HG03565 (cell line): ENCODE measurements at regions not wholly inside any gene's neighbourhood (a gene's known extent, or its start where the extent isn't known, plus 50 kb on each side); places are given as distances from the start of the nearest gene placed in this dataset.
A peak's percentile ranks its signal among the peaks of the same experiment; 100 is the strongest.

Experiments used
- ATAC-seq: cut with Tn5 transposase; IDR thresholded peaks from one replicate; pipeline ENCODE4 v1.9.1; 2021; ENCODE audit warnings: mild to moderate bottlenecking, moderate library complexity; ENCODE audit not compliant: unreplicated experiment

DNA sequence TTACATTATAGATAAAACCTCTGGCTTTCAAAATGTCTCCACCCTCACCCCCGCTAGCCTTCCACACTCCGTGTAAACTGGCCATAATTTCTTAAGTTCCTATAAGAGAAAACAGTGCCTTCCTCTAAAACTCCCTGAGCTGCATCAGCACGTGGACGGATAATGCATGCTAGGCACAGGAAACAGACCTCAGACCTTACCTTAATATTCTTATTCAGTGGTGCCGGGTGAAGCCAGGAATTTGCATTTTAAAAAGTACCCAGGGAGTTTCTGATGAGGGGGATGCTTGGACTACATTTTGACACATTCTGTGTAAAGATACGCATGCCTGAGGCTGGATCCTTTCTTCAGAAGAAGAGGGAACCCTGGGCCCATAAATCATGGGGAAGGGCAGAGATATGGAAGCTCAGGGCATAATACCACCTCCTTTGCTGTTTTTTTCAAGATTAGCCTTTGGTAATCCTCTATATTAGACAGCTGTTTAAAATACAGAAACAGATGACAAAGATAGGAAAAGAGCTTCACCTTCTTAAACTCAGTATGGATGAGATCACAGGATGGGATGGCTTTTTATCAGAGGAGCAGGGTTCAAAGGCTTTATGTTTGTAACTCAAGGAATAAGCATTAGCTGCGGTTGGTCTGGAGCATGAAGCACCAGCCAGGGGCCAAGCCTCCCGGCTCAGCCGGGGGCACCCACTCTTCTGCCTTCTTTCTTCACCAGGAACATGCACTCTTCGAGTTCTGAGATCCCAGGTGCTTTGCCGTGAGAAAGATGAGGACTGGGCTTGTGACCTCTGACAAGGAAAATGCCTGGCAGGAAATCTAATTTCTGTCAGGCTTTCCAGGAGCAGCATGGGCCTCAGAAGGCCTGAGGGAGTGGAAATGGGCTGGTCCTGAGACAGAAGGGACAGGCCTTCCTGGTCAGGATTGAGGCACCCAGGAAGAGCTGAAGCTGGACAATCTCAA lies 218.1 kb upstream of the SOX4 start:
- ATAC-seq: peak; percentile 69

DNA sequence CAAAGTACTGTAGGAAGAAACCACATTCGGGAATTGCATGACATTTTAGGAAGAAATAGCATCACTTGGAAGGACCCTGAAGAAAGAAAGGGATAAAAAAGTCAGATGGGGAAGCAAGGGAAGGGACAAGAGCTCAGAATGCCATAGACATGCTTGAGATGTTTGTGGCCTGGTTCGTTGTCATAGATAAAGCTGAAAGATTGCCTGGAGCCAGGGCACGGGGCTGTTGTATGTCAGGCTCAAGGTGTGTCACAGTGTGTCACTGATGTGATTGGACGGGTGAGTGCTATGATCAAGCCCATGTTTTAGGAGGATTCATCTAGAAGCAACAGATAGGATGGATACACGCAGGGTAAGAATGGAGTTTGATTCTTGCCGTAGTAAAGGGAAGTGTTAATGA lies 216.2 kb upstream of the SOX4 start:
- no peak for ATAC-seq

DNA sequence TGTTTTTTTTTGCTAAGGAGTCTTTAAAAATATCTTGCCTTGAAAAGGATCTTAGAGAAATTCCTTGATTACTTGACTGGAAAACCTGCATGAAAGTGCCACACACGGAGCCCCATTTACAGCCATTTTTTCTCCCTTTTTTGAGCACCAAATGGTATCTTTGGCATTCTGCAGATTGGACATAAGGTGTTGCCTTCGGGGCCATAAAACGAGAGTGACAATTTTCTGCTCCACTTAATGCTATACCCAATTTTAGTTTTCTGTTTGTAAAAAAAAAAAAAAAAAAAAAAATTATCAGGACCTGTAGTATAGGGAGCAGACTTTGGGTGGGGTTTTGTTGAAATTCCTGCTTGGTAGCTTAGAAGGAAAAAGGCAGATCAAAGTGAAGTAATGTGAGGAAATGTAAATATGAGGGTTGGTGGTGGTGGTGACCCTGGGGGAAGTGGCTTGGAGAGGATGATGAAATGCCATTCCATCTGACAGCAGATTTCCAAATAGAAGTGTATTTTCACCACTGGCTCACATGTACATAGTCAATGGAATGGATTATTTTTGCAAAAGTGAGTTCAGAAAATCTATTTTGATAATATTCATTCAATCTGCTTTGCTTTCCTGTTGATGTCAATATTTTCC lies 212.1 kb upstream of the SOX4 start:
- ATAC-seq: no peak

DNA sequence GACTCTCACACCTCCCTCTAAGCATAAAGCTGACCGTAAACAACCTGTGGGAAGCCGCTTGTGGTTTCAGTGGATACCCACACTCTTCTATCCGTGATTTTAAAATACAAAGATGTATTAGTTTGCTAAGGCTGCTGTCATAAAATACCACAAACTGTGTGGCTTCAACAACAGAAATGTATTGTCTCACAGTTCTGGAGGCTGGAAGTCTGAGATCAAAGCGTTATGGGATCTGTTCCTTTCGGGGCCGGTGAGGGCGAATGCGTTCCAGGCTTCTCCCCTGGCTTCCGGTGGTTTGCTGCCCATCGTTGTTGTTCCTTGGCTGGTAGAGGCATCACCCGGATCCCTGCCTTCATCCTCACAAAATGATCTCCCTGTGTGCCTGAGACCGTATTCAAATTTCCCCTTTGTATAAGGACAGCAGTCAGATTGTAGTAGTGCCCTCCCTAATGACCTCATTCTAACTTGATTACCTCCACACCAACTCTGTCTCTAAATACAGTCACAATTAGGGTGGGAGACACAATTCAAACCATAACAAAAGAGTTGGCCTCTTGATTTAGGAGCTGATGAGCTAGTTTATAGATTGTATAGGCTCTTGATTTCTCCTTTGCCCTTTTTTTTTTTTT lies 210.6 kb upstream of the SOX4 start:
- no peak for ATAC-seq

DNA sequence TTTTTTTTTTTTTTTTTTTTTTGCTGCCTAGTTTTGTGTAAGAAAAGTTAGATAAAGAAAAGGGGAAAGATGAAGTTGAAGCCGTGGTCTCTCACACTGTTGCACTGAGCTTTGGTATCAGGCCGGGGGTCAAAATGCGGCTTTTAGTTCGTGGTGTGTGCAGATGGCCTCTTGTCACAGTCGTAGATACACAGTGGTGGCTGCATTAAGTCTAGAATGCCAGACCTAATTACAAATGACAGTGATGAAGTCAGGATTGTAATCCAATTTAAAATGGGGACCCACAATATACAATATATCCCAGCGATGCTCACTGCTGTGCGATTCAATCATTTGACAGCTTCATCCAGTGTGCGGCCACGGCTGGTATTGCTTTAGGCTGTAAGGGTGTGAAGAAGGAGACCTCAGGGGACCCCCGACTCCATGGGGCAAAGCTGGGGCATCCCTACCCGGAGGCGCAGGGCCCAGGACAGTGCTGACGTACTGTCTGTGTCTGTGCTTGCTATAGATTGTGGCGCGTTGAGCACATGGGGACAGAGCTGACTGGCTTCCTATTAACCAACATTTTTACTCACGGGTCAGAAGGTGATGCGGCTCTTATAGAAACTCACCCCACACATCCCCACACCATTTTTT lies 210.0 kb upstream of the SOX4 start:
- ATAC-seq: no peak

DNA sequence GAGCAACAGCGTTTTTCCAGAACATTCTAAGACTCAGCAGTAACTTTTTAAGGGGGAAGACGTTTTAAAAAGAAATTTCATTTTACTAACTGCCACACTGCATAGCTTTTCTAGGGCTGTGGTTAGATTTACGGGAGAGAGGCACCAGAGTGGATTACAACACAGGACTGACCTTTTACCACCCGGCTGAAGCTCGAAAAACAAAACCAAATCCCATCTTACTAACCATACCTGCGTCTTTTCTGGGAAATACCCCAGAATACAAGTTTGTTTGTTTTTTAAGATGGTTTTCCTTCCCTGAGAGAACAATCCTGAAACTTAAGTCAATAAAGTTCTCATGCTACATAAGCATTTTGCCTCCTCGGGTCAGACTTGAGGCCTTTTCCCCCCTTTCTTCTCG lies 209.3 kb upstream of the SOX4 start:
- ATAC-seq: no peak

DNA sequence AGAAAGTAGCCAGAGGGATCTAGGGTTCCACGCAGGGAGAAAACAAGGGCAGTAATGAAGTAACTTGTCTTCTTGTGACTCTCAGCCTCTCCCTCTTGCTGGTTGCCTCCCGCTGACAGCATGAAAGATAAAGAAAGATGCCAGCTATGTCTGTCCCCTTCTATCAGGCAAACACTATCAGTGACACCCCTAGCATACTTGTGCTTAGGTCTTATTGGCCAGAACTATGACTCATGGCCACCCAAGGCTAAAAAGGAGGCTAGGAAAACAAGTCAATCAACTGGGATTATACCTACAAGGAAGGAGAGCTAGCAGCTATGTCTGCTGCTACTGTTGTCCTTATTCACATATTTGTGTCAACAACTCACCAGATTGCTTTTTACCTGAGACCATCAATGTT lies 206.8 kb upstream of the SOX4 start:
- no peak for ATAC-seq

DNA sequence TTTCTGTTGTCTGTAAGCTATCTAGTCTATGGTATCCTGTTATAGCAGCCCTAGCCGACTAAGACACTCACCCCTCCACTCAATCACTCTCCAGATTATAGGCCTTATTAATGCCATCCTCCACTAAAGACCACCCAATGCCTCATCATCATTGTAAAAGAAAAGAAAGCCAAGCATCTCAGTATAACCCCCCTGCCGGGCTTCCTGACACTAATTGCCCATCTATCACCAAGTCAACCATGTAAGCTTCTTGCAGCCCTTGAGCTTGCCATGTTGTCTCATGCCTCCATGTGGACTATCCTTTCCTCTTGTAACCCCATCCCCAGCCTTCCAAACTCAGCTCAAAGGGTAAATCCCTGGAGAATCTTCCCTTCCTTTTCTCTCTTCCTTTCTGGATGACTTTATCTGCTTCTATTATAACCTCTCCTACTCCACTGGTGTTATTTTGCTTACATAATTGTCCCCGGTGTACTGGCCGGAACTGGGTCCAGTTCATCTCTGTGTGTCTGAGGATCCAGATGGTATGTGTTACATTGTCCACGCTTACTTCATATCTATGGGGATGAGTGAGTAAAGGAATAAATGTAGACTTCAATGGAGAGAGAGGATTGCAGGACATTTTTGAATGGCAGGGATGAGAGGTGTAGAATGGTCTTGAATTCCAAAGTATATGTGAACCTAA lies 202.9 kb upstream of the SOX4 start:
- ATAC-seq: no peak

DNA sequence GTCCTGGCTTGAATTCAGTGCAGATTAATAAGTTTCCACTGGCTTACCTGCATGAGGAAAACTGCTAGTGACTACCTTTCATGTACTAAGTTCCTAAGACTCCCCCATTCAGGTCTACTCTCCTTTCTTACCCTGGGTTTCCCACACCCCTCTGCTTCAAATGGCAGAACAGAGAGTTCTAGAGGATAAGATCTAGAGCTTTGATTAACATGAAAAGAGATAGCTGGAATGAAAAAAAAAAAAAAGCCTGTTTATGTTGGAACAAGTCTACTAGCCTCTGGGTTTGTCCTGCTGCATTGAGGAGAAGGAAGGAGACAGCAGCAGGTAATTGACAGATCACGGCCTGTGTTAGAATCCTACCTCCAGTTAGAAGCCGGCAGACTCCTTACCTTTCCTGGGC lies 201.4 kb upstream of the SOX4 start:
- no peak for ATAC-seq

DNA sequence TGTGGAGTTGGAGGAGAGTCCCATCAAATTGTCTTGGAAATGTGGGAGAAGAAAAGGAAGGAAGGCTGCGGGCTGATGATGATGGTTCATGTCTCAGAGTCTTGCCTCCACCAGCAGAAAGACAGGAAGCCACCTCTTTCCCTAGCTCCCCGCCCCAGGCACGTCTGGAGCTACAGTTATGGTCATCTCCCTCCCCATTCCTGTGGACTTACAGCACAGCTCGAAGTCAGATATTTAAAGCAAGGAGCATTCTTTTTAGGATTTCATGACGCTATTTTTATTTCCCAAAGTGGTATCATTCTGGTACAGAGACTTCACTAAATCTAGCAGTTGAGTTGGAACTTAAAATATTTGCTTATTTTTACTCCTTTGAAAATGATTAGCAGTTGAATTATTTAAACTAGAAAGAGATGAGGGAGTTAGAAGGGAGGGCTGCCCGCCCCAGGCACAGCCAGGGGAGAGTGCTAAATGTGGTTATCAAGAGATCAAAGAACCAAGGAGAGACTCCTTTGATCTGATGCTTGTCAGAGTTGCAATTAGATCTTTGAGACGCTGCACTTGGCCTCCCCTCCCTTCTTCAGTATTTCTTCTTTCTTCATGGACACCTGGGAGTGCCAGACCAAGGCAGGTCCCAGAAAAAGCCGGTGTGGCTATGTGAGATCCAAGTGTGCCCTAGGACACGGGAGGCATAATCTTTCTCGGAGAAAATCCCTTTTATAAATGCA lies 199.9 kb upstream of the SOX4 start:
- no peak for ATAC-seq

DNA sequence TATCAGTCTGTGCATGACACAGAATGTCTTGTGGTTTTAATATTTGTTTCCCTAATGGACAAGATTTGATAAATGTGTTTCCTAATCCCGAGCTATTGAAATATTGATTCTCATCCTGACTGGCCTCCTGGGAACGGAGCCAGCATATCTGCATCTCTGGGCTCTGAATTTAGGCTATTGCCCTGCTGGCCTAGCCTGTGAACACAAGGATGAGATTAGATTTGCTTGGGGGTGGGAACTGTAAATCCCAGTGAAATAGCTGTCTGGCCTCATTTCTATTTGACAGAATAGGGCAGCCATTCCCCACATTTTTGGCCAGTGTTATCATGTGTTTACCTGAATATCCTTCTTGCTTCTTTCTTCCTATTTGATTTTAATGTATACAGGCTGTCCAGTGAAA lies 198.4 kb upstream of the SOX4 start:
- no peak for ATAC-seq

DNA sequence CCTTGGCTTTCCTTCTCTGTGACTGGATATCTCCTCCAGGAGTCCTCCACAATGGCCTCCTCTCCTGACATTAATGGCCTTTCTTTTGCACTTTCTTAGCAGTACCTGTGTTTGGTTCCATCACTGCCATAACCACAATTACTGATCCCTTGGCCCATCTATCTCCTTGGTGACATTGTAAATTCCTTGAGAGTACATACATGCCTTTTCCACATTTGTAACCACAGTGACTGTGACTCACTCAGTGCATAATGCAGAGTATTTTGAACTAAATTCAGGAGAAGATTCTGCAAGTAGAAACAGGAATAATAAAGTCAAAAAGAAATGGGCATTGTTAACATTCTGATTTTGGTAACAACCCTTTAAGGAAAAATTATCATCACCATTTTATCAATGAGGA lies 197.2 kb upstream of the SOX4 start:
- ATAC-seq: no peak

DNA sequence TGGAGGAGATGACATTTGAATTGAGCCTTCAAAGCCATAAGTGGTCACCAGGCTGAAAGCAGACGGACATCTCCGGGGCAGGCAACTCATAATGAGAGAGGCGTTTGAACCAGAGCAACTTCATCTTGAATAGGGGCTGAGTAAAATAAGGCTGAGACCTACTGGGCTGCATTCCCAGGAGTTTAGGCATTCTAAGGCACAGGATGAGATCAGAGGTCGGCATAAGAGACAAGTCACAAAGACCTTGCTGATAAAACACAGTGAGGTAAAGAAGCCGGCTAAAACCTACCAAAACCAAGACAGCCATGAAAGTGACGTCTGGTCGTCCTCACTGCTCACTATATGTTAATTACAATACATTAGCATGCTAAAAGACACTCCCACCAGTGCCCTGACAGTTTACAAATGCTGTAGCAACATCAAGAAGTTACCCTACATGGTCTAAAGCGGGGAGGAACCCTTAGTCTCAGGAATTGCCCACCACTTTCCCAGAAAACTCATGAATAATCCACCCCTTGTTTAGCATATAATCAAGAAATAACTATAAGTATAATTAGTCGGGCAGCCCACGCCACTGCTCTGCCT lies 194.7 kb upstream of the SOX4 start:
- no peak for ATAC-seq

DNA sequence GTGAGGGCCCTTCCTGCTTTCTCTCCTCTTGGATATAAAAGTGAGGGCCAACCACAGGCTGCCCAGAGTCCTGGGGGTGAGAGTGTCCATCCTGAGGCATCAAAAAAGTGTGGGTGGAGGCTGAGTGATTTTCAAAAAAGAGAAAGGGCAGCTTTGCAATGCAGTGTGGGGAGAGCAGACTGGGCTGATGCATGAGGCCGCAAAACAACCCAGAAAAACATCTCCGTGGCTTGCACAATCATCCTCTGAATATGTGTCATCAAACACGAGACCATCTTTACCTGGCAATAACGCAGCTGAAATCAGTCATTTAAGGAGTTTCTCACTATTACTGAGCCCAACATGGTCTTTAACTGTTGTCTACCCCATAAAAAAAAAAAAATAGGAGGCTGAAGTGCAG lies 191.2 kb upstream of the SOX4 start:
- peak; percentile 90 for ATAC-seq

DNA sequence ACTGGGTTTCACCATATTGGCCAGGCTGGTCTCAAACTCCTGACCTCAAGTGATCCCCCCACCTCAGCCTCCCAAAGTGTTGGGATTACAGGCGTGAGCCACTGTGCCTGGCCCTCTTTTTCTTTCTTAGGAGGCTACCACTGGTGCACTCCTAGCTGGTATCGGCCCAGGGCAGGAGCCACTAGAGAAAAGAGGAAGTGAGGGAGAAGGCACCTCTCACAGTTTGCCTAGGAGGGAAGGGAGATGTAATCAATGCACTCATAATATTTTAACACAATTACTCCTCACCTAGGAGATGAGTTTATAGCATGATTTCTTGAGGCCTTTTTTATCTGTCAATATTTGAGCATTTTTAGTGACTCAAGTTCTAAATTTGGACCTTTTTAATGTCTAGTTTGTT lies 189.0 kb upstream of the SOX4 start:
- no peak for ATAC-seq

DNA sequence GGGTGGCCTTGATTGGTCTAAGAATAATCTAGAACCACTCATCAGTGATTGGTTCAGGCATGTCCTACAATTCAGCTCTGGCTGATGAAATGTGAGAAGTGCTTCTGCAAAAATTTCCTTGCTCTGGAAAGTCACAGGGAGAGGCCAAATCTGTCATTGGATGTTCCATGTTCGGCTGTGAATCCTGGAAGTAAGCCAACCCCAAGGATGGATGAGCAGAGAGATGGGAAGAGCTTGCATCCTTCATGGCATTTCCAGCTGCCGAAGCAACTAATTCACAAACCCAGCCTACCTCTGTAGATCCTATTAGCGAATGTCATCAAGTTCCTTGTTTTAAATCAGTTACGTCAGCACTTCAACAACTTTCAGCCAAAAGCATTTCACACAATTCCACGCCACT lies 187.2 kb upstream of the SOX4 start:
- ATAC-seq: no peak

DNA sequence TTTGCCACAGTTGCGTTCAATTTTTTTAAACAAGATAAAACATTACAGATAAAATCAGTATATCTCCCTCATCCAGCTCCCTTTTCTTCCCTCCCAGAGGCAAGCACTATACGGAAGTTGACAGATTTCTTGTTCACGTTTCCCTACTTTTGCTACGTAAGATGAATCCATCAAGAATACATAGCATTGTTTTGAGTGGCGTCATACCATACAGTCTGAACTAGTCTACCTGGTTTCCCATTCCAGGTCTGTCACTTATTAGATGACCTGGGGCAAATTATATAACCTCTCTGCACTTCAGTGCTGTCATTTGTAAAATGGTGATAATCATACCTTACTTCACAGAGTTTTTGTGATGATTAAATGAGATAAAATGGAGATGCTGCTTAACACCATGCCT lies 184.3 kb upstream of the SOX4 start:
- ATAC-seq: no peak

DNA sequence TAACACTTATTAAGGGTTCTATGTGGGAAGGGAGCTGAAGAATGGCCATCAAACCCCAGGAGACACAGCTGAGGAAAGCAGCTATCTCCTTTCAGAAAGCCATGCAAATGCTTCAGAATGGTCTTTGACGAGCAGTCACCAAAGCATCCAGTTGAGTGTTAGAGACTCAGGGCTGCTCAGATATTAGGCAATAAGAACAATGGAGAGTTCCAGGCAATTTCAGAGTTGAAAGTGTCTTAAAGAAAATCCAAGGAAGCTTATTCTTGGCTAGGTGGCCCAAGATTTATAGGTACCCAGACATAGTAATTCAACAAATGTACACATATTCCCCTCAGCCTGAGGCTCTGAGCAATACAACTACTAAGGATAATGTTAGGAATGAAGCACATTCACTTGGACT lies 180.1 kb upstream of the SOX4 start:
- ATAC-seq: no peak

DNA sequence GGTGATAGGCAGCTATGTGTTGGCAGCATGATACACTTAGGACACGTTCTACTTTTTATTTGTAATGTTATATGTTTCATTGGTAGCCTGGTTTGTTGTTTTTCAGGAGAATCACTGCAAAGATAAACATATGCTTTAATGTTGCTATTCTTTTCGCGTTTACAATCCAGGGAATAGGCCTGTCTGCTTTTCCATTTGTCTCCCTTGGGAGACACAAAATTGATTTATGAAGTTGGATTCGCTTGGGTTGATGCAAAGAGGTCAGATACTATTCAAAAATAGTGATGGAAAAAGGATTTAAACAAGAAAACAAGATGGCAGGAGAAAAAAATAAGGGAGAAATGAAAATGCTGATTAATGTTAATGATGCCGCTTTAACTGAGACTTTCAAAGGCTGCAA lies 179.5 kb upstream of the SOX4 start:
- no peak for ATAC-seq
